ENCODE measurements at regions not wholly inside any gene's neighbourhood (a gene's known extent, or its start where the extent isn't known, plus 50 kb on each side); places are given as distances from the start of the nearest gene placed in this dataset.

- TF ChIP-seq CTCF (IDR thresholded peaks at IDR 0.05), result no peak
- no peak for TF ChIP-seq POLR2A (IDR thresholded peaks at IDR 0.05)
Observed at GRCh38 chrX:116031331-116031730, 139.2 kb upstream of the AGTR2 start.
